Body of pancreas (tissue), 4 donors: ENCODE measurements at regions not wholly inside any gene's neighbourhood (a gene's known extent, or its start where the extent isn't known, plus 50 kb on each side); places are given as distances from the start of the nearest gene placed in this dataset.

Experiments
- ATAC-seq: fragments of 150-250 bp; one replicate; pipeline ENCODE4 v1.9.1; 2016
- DNase-seq, 4 donors: peaks; one replicate each; pipeline ENCODE4 v3.0.0-alpha.2; 2019
- H3K27ac ChIP-seq, 4 donors: fragments of 200-600 bp; sonication (generic); 1 replicate in 3 of 4; 2 replicates in 1 of 4; pipeline versions ENCODE4 v1.5.1 to v1.6.1; 2016 to 2019; ENCODE audit warnings: mild to moderate bottlenecking in 1 of 4, mixed read lengths in 1 of 4, moderate library complexity in 1 of 4
- H3K27me3 ChIP-seq, 2 donors: fragments of 200-600 bp; sonication (generic); one replicate each; pipeline ENCODE4 v1.6.0; 2016; ENCODE audit warnings: mild to moderate bottlenecking in 1 of 2
- H3K36me3 ChIP-seq, 2 donors: fragments of 200-600 bp; sonication (generic); replicated peaks in 1 of 2; 2 replicates each; pipeline ENCODE4 v1.5.1; 2016; ENCODE audit warnings: low read depth in 2 of 2; ENCODE audit not compliant: insufficient read depth in 1 of 2
- H3K4me1 ChIP-seq: fragments of 200-600 bp; sonication (generic); one replicate; pipeline ENCODE4 v1.6.0; 2016
- H3K4me3 ChIP-seq, 2 donors: fragments of 200-600 bp; sonication (generic); 1 replicate in 1 of 2; 2 replicates in 1 of 2; pipeline ENCODE4 v1.5.1; 2016 to 2019
- H3K9me3 ChIP-seq, 3 donors: fragments of 200-600 bp; sonication (generic); 1 replicate in 2 of 3; 2 replicates in 1 of 3; pipeline ENCODE4 v1.5.1; 2016
- CTCF ChIP-seq, 7 experiments: fragments of 450-650 bp in 4 of 7; fragments of 200-600 bp in 3 of 7; sonication (generic) in 3 of 7; IDR thresholded peaks; one replicate each; pipeline ENCODE4 v1.5.1; 2016 to 2019; ENCODE audit warnings: antibody characterized with exemption in 7 of 7
- POLR2A ChIP-seq, 3 donors: fragments of 450-650 bp; IDR thresholded peaks; one replicate each; pipeline ENCODE4 v1.6.1; 2016; ENCODE audit warnings: antibody characterized with exemption in 3 of 3, mild to moderate bottlenecking in 2 of 3
- WGBS, 2 donors: methylation state at CpG; one replicate each; pipeline ENCODE4 v1.1.5; 2017; 5-methylcytosine and 5-hydroxymethylcytosine counted together
- intact Hi-C: fragments of 100-400 bp; cut with DNase I; formaldehyde crosslinking; loops from one replicate; pipeline ENCODE4 v1.15.1; 2023

- no peaks in the 10 kb centered on the region for H3K36me3 ChIP-seq
- H3K4me1 ChIP-seq, result no peaks in the 10 kb centered on the region
- no peak overlapping the region for H3K4me3 ChIP-seq
- H3K27me3 ChIP-seq, result peaks cover 0 to 7% of the 10 kb centered on the region in 2 donors
- no peaks in the 10 kb centered on the region for H3K9me3 ChIP-seq
- ATAC-seq, result no peak
- no peak for DNase-seq
- intact Hi-C loops, result no loop called here
- 31 to 35% methylated on average over 1 of the region's 1 CpG for WGBS, 2 donors
- TF ChIP-seq CTCF (IDR thresholded peaks at IDR 0.05) (no peak), POLR2A (IDR thresholded peaks at IDR 0.05) (no peak)
- no peak overlapping the region for H3K27ac ChIP-seq
These were observed 92.3 kb upstream of the UQCRFS1 start for GRCh38 chr19:29305268-29305667.

DNA sequence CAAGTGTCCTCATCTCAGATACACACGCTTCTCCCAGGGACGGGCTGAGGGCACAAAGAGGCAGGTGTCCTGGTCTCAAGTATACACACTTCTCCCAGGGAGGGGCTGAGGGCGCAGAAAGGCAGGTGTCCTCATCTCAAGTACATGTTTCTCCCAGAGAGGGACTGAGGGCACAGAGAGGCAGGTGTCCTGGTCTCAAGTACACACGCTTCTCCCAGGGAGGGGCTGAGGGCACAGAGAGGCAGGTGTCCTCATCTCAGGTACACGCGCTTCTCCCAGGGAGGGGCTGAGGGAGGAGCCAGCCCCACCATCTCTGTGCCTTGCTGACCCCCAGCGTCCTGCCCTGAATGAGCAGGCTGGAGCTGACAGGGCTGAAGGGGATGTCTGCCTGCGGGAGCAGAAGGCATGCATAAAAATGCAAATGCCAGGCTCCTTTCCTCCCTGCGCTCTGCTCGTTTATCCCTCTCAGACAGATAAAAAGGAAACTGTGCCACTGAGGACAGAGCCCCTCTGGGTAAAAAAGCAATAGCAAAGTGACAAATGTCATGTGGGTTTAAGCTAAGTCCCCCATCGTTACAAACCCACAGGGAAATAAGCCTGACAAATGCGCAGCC is 96.1 kb upstream of the UQCRFS1 start:
- ATAC-seq, result no peak
- WGBS, 2 donors, result 6 to 13% methylated on average over 12 of the region's 12 CpGs

GRCh38 chr19:29309637-29310036 is 96.7 kb upstream of the UQCRFS1 start:
- no peak for ATAC-seq
- WGBS, 2 donors, result 33 to 35% methylated on average over 9 of the region's 9 CpGs

More for the DNA sequence above, 96.1 kb upstream of the UQCRFS1 start:
- intact Hi-C loops, result no loop called here
- H3K36me3 ChIP-seq, result no peaks in the 10 kb centered on the region
- no peaks in the 10 kb centered on the region for H3K4me1 ChIP-seq
- peaks cover 0 to 7% of the 10 kb centered on the region in 2 donors for H3K27me3 ChIP-seq
- no peak overlapping the region for H3K27ac ChIP-seq
- DNase-seq, result no peak
- TF ChIP-seq CTCF (IDR thresholded peaks at IDR 0.05) (no peak), POLR2A (IDR thresholded peaks at IDR 0.05) (no peak)
- no peaks in the 10 kb centered on the region for H3K9me3 ChIP-seq
- no peak overlapping the region for H3K4me3 ChIP-seq

DNA sequence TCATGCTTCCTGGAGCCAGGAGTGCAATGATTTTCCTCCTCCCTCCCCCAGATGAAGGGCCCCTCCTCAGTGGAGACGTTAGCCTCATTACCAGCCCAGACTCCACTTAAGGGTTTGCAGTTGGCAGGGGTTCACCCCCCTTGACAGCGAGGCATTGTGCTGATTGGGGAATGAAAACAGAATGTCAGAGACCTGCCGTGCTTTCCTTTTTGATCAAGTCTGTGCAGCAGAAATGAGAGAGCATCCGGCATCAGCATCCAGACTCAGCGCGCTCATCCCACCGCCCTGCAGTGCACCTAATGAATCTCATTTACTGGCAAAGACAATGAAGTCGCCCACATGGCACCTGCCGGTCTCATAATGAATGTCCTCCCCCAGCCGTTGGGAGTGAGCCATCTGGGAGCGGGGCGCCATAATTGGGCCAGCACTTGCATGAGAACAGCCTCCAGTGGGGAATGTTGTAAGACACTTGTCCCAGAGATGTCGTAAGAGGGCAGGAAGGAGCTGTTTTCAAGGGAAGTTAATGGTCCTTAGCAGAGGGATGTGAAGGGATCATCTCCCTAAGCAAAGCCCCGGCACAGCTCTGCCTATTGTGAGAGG is 98.3 kb upstream of the UQCRFS1 start:
- DNase-seq, result no peak
- ATAC-seq, result no peak
- H3K27me3 ChIP-seq, result peaks cover 0 to 7% of the 10 kb centered on the region in 2 donors

More at GRCh38 chr19:29309637-29310036, 96.7 kb upstream of the UQCRFS1 start:
- Histone ChIP-seq H3K9me3 (no peaks in the 10 kb centered on the region), H3K36me3 (no peaks in the 10 kb centered on the region), H3K4me1 (no peaks in the 10 kb centered on the region), H3K27me3 (peaks cover 0 to 7% of the 10 kb centered on the region in 2 donors), H3K27ac (no peak overlapping the region), H3K4me3 (no peak overlapping the region)
- intact Hi-C loops, result no loop called here
- DNase-seq, result no peak
- TF ChIP-seq POLR2A (IDR thresholded peaks at IDR 0.05) (no peak), CTCF (IDR thresholded peaks at IDR 0.05) (no peak)

More for the DNA sequence above, 98.3 kb upstream of the UQCRFS1 start:
- no peak overlapping the region for H3K27ac ChIP-seq
- WGBS, 2 donors, result 46 to 49% methylated on average over 13 to 14 of the region's 14 CpGs
- H3K4me1 ChIP-seq, result no peaks in the 10 kb centered on the region
- H3K36me3 ChIP-seq, result no peaks in the 10 kb centered on the region
- H3K4me3 ChIP-seq, result no peak overlapping the region
- no peak for TF ChIP-seq CTCF (IDR thresholded peaks at IDR 0.05)
- TF ChIP-seq POLR2A (IDR thresholded peaks at IDR 0.05), result no peak
- intact Hi-C loops, result no loop called here
- no peaks in the 10 kb centered on the region for H3K9me3 ChIP-seq
